Ishikawa (cell line): ENCODE measurements at regions not wholly inside any gene's neighbourhood (a gene's known extent, or its start where the extent isn't known, plus 50 kb on each side); places are given as distances from the start of the nearest gene placed in this dataset.

Experiments
- CEBPB ChIP-seq: IDR thresholded peaks from 2 replicates; pipeline ENCODE4 v1.6.1; 2012
- CREB1 ChIP-seq: IDR thresholded peaks from 2 replicates; pipeline ENCODE4 v1.6.1; 2012; ENCODE audit warnings: low read depth
- RAD21 ChIP-seq: IDR thresholded peaks from 2 replicates; pipeline ENCODE4 v1.6.1; 2012; ENCODE audit warnings: low read depth
- REST ChIP-seq: IDR thresholded peaks from 2 replicates; pipeline ENCODE4 v1.6.1; 2012; ENCODE audit warnings: low read depth, mild to moderate bottlenecking
- TCF12 ChIP-seq: IDR thresholded peaks from 2 replicates; pipeline ENCODE4 v1.6.1; 2012; ENCODE audit warnings: low read depth
- USF1 ChIP-seq: IDR thresholded peaks from 2 replicates; pipeline ENCODE4 v1.6.1; 2012
- YY1 ChIP-seq: IDR thresholded peaks from 2 replicates; pipeline ENCODE4 v1.6.1; 2012; ENCODE audit warnings: low read depth
- ZBTB7A ChIP-seq: IDR thresholded peaks from 2 replicates; pipeline ENCODE4 v1.6.1; 2012; ENCODE audit warnings: low read depth

GRCh38 chr11:134759855-134760254, 347.8 kb upstream of the B3GAT1 start:
- TF ChIP-seq USF1 (no peak), REST (no peak), CREB1 (no peak), CEBPB (no peak), TCF12 (no peak), RAD21 (no peak), ZBTB7A (no peak), YY1 (no peak)
